GM19395 (cell line): ENCODE measurements at regions not wholly inside any gene's neighbourhood (a gene's known extent, or its start where the extent isn't known, plus 50 kb on each side); places are given as distances from the start of the nearest gene placed in this dataset.

Experiments used
- ATAC-seq: cut with Tn5 transposase; IDR thresholded peaks from one replicate; pipeline ENCODE4 v1.9.1; 2021; ENCODE audit warnings: mild to moderate bottlenecking, moderate library complexity; ENCODE audit not compliant: unreplicated experiment

DNA sequence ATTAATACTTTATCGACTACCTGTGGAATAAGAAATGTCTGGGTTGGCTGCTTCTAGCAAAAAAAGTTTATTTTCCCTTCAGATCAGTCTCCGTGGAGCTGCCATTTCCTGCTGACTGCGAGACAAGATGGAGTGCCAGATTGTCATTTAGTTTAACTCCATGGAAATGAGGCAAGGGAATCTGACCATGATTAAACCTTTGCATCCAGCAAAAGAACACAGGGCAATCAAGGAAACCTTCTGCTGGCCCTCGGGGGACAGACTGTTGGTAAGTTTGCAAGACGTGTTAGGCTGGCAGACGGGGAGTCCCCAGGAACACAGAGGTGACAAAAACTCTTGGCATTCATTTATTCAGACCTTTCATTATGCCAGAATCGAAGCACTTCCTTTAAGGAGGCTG is 52.2 kb upstream of the SPACA1 start:
- ATAC-seq: no peak

DNA sequence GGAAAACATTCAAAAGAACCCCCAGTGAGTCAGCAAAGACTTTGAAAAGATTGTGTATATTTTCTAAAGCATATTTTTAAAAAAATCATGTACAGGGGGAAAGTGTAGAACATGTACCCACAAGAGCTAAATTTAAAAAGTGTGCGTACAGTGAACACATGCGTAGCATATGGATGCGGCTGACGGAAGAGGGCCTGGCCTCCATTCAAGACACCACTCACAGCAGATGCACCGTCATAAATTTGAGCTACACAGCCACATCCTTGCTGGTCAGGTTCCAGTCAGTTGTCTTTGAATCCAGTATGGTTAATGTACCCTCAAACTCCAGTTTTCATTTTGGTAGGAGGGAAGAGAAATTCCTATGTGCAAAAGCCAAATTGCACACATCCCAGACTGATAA is 54.3 kb upstream of the SPACA1 start:
- no peak for ATAC-seq

DNA sequence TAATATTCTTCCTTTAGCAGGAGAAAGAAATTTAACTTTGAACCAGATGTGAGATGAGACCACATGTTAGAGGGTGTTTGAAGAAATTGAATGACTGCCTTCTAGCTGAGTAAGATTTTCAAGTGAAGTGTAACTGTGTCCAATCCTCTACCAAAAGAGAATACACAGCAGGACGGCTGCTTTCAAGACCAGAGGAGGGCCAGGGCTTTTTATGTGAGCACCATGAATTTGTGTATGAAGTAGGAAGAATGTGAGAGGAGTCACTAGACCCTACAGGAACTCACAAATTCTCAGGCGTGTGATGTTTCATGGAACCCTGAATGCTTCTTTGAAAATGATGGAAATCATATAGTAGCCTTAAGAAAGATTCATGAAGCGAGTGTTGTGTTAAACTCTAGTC is 56.8 kb upstream of the SPACA1 start:
- ATAC-seq: no peak

DNA sequence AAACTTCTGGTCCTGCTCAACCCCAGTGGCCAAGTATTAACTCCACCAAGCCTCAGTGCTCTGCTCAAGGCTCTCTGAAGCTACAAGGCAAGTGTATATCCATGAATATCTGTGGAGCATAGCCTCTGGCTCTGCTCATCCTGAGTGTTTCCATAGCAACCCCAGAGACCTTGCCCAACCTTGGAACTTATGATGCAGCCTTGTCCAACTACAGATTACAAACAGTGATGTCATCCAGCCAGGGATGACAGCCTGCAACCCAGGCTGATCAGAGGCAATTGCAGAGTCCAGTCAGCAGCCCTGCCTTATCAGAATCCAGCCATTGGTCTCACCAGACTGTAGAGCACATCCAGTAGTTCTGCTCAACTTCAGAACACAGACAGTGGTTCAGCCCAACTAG is 65.5 kb upstream of the SPACA1 start:
- no peak for ATAC-seq

DNA sequence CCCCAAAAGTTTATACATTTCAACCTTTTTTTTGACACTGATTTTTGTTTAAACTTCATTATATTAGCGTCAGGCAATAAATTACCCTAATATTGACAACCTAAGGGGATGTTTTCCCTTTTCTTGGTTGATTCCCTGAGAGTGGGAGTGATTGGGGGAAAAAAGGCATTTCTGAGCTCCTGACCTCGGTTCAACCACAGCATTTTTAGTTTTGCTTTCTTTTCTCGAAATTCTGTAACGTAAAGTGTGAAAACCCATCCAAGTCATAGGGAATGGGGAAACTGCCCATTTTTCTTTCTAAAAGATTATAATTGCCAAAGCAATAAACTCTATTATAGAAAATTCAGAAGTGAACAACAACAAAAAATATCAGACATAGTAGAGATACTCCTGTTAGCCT is 67.9 kb upstream of the SPACA1 start:
- no peak for ATAC-seq

DNA sequence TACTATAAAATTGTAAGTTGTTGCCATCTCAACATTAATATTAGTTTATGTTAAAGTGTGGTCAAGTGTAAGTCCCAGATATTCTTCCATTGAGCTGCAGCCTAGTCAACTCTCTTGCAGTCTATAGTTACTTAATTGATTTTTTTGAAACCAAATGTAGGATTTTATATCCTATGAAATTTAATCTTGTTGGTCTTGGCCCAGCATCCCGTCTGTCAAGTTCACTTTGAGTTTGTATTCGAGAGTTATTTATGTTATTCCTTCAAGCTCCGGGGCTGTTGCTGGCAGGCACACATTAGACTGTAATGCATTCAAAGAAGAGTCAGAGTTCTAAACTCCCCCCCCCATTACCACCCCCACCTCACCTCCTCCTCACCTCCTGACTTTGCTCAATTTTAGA is 71.0 kb upstream of the SPACA1 start:
- ATAC-seq: no peak

DNA sequence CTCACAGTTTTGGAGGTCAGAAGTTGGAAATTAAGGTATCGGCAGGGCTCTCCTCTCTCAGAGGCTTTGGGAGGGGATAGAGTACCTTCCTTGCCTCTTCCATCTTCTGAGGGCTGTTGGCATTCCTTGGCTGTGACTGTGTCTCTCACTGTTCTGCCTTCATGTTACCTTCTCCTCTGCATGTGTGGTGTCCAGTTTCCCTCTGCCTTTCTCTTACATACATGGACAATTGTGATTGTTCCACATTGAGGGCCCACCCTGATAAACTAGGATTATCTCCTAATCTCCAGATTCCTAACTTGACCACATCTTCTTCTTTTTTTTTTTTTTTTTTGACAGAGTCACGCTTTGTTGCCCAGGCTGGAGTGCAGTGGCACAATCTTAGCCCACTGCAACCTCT is 72.1 kb upstream of the SPACA1 start:
- ATAC-seq: no peak

DNA sequence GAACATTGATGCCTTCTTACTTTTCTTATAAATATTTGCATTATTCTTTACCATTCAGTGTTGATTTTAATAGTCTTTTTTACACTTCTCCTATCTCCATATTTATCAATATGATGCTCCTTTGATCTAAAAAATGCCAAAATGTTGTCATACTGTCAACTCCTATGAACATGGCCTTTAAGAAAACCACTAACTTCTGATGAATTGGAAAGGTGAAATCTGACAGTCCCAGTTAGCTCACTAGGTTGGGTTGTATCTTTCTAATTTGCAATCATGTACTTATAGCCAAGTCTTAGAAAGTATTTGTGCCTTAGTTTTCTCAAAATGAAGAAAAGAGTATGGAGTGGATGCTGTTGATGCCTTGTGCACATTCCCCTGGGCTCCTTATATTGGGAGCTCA is 75.4 kb upstream of the SPACA1 start:
- ATAC-seq: no peak

DNA sequence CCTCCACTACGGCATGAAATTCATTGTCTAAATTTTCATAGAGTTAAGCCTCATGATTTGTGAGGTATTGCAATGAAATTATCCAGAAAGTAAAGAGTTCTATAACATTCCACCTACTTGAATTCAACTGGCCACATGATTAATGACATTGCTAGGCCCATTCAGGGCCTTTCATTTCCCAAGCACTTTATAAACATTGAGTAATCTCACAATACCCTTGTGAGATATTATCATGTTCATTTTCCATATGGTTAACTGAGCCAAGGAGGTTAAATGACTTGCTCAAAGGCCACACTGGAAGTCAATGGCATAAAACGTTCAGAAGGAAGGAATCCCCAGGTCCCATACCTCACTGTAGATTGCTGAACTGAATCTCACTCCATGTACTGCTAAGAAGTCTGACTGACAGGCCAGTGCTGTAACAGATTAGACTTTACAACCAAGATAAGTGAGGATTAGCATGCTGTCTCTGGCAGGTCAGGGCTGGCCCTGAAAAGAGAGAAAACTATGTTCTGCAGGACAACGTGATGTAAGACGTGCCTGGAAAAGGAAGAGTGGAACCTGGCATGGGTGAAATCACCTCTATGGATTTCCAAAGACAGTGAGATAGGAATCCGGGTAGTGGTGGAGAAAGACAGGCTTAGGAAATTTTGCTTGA is 75.9 kb upstream of the SPACA1 start:
- no peak for ATAC-seq

DNA sequence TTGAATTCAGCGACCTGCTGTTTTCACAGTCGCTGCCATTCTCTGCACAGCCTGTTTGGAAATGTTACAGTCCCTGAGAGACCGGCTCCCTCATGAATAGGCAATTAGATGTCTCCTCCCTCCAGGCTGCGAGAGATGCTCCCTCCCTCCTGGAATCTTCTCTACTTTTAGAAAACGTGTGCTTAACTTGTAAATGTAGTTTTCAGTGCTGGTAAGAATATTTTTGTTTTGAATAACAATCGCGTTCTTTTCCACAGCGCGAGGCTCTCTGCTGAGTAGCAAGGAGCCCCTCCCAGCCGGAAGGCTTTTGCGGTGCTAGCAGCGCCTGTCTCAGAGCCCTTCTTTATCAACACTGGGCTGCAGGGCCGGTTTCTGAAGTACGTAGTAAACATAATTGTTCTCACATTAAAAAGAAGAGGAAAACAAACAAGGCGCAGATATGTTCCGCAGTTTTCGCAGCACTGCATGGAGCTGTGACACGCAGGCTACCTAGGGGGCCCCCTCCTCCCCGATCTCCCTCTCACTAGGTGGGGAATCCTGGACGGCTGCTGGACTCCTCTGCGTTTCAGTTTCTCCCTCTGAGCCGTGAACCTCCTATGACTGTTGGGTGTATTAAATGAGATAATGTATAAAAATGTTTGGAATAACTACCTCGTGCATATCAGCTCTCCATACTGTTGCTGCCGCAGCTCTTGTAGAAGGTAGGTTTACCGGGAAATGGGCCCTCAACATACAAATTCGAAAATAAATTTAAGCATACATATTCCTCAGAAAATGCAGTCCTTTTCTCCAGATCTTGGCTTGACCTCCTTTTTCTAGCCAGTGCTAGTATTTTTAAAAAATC is 79.0 kb upstream of the SPACA1 start:
- peak; percentile 86 for ATAC-seq

DNA sequence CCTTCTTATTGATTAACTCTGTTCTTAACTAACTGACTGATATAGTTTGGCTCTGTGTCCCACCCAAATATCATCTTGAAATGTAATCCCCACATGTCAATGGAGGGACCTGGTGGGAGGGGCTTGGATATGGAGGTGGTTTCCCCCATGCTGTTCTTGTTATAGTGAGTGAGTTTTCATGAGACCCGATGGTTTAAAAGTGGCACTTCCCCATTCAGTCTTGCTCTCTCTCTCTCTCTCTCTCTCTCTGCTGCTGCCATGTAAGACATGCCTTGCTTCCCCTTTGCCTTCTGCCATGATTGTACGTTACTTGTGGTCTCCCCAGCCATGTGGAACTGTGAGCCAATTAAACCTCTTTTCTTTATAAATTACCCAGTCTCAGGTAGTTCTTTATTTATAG is 81.8 kb upstream of the SPACA1 start:
- no peak for ATAC-seq

DNA sequence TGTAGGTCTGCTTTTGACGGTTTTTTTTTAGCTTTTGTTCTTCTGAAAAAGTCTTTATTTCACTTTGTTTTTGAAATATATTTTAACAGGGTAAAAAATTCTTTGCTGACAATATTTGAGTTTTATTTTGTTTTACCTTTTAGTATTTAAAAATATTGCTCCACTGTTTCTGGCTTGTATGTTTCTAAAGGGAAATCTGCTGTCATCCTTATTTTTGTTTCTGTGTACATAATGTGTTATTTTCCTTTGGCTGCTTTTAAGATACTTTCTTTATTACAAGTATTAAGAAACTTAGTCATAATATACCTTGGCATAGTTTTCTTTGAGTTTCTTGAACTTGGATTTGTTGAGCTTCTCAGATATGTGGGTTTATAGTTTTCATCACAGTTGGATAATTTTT is 88.6 kb upstream of the SPACA1 start:
- no peak for ATAC-seq

DNA sequence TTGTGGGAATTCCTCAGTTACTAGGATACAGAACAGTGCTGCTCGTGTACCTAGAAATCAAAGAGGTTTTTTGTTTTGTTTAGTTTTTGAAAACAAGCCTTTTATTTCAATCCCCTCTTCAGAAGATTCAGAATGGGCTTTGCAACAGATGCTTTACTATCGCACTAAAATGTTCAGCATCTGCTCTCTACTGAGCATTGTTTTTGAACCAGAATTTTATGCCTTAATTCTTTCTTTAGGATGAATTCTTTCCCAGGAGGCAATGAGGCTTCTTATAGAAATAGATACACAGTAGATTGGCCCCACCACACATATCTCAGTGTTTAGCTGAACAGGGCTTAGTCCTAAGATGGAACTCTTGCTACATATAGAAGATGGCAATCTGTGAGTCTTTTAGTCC is 95.9 kb upstream of the SPACA1 start:
- ATAC-seq: no peak

DNA sequence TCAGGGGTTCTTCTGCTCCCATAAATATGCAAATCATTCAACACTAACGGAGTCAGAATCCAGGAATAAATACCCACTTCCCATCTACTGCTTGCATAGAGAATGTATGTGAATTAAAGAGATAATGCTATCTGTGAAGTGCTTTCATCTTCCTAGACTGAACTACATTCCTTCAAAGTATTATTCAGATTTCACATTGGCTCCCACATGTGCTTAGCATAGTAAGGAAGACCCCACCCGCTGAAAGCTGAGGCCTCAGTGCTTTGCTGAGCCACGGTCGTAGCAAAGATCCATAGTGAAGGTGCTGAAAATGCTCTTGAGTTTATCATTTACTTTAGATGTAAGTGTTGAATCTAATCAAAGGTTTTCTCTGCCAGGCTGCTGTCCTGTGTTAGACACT is 97.0 kb upstream of the SPACA1 start:
- no peak for ATAC-seq

DNA sequence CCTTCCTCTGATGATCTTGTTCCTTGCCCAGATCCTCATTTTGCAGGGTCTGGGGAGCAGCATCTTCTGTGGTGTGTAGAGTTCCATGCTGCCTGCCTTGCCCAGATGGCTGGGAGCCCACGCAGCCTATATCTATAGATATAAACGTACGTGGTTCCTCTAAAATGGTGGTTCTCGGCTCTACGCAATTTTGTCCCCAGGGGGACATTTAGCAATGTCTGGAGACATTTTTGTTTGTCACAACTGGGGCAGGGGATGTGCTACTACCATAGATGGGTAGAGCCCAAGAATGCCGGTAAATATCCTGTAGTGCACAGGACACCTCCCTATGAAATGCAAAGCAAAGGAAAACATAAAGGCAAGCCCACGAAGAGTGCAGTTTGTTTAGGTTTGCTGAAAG is 98.4 kb upstream of the SPACA1 start:
- no peak for ATAC-seq

DNA sequence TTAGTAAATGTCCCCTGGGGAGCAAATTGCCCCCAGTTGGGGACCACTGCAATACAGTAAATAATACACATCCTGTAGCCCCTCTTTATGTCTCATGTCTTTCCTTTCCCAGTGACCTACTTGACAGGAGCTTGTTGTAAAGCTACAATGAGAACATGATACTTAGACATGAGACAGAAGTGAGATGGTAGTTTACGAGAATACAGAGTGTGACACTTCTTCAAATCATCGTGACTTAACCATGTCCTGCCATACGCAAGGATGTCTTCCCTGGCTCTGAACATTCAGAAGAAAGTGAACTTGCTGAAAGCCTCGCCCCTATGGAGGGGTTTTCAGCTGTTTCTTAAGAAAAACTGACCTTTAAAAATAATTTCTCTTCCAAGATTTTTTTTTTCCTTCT is 101.0 kb upstream of the SPACA1 start:
- no peak for ATAC-seq

DNA sequence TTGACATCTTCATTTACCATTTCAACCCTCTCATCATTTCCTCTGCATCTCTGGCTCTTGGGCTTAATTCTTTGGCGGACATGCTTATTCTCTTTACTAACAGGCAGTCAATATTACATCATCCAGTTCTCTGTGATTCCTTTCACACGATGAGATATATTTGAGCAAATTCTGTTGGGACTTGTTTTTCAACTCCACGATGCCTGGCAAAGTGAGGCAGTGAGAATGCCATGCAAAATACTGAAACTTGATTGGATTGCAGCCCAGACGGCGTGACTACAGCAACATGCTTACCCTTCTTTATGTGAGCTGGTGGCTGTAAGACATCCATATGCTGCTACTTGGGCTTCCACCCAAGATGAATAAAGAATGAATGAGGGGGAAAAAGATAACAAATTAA is 101.7 kb upstream of the SPACA1 start:
- no peak for ATAC-seq

DNA sequence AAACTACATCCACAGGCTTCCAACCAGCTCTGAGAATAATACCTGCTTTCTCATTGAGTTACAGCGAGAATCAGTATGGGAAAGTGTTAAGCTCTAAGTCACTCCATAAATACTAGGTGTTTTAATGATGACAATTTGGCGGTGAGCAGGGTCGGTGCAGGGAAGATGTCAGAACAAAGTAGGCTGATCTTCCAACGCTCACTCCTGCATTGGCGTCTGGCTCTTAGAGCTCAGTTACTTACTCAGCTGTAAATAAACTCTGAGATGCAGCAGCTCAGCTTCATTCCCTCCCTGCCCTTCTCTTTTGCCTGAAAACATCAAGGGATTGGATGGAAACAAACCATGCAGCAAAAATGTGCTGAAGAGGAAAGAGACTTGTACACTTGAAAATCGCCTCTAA is 102.5 kb upstream of the SPACA1 start:
- no peak for ATAC-seq

DNA sequence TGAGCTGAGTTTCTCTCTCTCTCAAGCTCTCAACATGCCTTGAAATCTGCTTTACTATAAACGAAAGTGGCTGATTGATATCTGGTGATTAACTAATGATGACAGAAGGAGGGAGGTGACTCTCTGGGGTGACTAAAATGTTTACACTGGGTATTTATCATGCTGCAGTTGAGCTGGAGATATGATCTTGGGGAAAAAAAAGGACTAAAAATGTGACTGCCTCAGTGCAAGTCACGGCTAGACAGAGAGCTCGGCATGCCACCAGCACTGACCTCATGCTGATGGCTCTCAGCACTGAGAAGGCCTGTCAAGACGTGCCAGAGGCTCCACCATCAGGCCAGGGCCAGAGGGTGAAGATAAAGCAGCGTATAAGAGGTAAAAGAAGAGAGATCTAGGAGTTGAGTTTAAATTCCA is 103.1 kb upstream of the SPACA1 start:
- no peak for ATAC-seq

DNA sequence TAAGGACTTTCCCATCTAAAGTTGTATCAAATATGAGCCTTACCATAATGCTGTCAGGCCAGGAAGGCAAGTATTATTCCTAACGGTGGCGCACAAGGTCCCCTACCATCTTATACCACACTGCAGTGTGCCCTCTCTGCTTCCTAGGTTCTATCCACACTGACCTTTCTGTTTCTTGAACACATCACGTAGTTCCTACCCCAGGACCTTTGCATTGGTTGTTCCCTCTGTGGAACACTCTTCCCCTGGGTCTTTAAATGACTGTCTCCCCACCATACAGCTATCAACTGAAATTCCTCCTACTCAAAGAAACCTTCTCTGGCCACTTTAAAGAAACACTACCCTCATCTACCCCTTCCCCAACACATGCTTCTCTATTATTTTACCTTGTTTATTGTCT is 104.5 kb upstream of the SPACA1 start:
- ATAC-seq: no peak

DNA sequence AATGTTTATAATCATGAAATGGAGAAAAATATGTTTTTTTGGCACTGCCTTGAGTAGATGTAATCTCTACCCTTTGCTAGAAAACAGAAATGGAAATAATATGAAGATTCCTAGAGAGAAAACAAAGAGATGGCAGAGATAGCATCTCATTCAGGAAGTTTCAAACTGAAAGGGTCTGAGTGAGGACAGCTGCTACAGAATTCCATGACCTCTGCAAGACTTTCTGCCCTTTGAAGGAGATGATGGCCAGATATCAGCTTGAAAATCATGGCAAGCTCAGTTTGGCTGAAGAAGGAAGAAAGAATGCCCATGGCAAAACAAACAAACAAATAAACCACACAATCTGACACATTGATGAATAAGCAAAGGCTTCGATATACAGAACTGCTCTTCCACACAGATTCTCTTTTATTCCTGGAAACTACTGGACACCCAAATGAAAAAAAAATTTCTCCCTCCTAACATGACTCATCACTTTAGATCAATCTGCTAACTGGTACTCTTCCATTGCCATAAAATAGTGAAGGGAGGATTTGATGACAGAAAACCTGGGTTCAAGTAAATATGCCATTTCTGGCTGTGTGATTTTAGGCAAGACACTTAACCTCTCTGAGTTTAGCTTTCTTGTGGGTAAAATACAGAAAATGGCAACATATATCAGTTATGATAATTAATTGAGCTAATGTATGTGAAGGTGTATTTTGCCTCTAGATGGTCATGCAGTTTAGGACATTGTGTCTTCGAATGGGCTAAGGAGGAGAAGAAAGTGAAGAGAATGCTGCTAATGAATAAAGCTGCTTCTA is 105.9 kb upstream of the SPACA1 start:
- no peak for ATAC-seq

DNA sequence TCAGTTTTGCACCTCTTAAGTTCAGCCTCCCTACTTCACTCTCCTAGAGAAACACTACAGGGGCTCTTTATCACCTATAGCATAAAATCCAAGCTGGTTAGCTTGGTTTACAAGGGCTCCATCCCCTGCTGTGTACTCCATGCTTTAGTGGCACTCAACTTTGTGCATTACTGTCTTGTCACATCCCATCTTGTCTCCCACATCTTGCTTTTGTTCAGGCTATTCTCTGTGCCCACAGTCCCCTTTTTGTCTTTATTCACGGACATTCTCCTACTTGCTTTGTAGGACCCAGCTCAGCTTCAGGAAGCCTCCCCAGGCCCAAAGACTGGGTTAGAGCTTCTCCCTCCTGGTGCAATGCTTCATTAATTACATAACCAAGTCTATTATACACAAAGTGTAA is 107.9 kb upstream of the SPACA1 start:
- no peak for ATAC-seq
